ENCODE measurements at regions not wholly inside any gene's neighbourhood (a gene's known extent, or its start where the extent isn't known, plus 50 kb on each side); places are given as distances from the start of the nearest gene placed in this dataset.

- H3K27ac ChIP-seq (ENCODE audit: low read depth in 1 of 2, low read length in 1 of 2), result no peak overlapping the region
- H3K4me3 ChIP-seq (ENCODE audit: low read length in 2 of 2), result no peak overlapping the region
- no peak for DNase-seq (ENCODE audit: low read depth in 6 of 9, low spot score in 9 of 9)
- WGBS, result 97% methylated on average over 1 of the region's 1 CpG
- no peaks in the 10 kb centered on the region for H3K4me1 ChIP-seq (ENCODE audit: control insufficient read depth in 2 of 2, insufficient read depth in 2 of 2, low read length in 2 of 2)
- H3K36me3 ChIP-seq (ENCODE audit: control insufficient read depth in 2 of 2, insufficient read depth in 2 of 2, low read length in 1 of 2), result no peaks in the 10 kb centered on the region
- H3K27me3 ChIP-seq (ENCODE audit: control insufficient read depth in 2 of 2, insufficient read depth in 1 of 2, low read length in 1 of 2), result no peaks in the 10 kb centered on the region
- no peaks in the 10 kb centered on the region for H3K9me3 ChIP-seq (ENCODE audit: control insufficient read depth in 2 of 2, insufficient read depth in 1 of 2, low read length in 1 of 2)
Observed at GRCh38 chr3:159536876-159537275, 451.8 kb upstream of the IL12A start.

GRCh38 chr3:159538507-159538906 lies 450.1 kb upstream of the IL12A start:
- no peak for DNase-seq (ENCODE audit: low read depth in 6 of 9, low spot score in 9 of 9)
- H3K36me3 ChIP-seq (ENCODE audit: control insufficient read depth in 2 of 2, insufficient read depth in 2 of 2, low read length in 1 of 2), result no peaks in the 10 kb centered on the region
- no peaks in the 10 kb centered on the region for H3K27me3 ChIP-seq (ENCODE audit: control insufficient read depth in 2 of 2, insufficient read depth in 1 of 2, low read length in 1 of 2)
- H3K27ac ChIP-seq (ENCODE audit: low read depth in 1 of 2, low read length in 1 of 2), result no peak overlapping the region
- no peak overlapping the region for H3K4me3 ChIP-seq (ENCODE audit: low read length in 2 of 2)
- 83% methylated on average over 1 of the region's 1 CpG for WGBS
- no peaks in the 10 kb centered on the region for H3K9me3 ChIP-seq (ENCODE audit: control insufficient read depth in 2 of 2, insufficient read depth in 1 of 2, low read length in 1 of 2)
- H3K4me1 ChIP-seq (ENCODE audit: control insufficient read depth in 2 of 2, insufficient read depth in 2 of 2, low read length in 2 of 2), result no peaks in the 10 kb centered on the region

- DNase-seq (ENCODE audit: low read depth in 6 of 9, low spot score in 9 of 9), result no peak
- no peaks in the 10 kb centered on the region for H3K36me3 ChIP-seq (ENCODE audit: control insufficient read depth in 2 of 2, insufficient read depth in 2 of 2, low read length in 1 of 2)
- H3K27me3 ChIP-seq (ENCODE audit: control insufficient read depth in 2 of 2, insufficient read depth in 1 of 2, low read length in 1 of 2), result no peaks in the 10 kb centered on the region
- no peak overlapping the region for H3K27ac ChIP-seq (ENCODE audit: low read depth in 1 of 2, low read length in 1 of 2)
- no peaks in the 10 kb centered on the region for H3K4me1 ChIP-seq (ENCODE audit: control insufficient read depth in 2 of 2, insufficient read depth in 2 of 2, low read length in 2 of 2)
- H3K9me3 ChIP-seq (ENCODE audit: control insufficient read depth in 2 of 2, insufficient read depth in 1 of 2, low read length in 1 of 2), result no peaks in the 10 kb centered on the region
- 86% methylated on average over 2 of the region's 2 CpGs for WGBS
- no peak overlapping the region for H3K4me3 ChIP-seq (ENCODE audit: low read length in 2 of 2)
Observed at GRCh38 chr3:159540882-159541495, 447.6 kb upstream of the IL12A start.

- DNase-seq (ENCODE audit: low read depth in 6 of 9, low spot score in 9 of 9), result no peak
- Histone ChIP-seq H3K27me3 (ENCODE audit: control insufficient read depth in 2 of 2, insufficient read depth in 1 of 2, low read length in 1 of 2) (no peaks in the 10 kb centered on the region), H3K9me3 (ENCODE audit: control insufficient read depth in 2 of 2, insufficient read depth in 1 of 2, low read length in 1 of 2) (no peaks in the 10 kb centered on the region), H3K4me1 (ENCODE audit: control insufficient read depth in 2 of 2, insufficient read depth in 2 of 2, low read length in 2 of 2) (no peaks in the 10 kb centered on the region), H3K36me3 (ENCODE audit: control insufficient read depth in 2 of 2, insufficient read depth in 2 of 2, low read length in 1 of 2) (no peaks in the 10 kb centered on the region), H3K27ac (ENCODE audit: low read depth in 1 of 2, low read length in 1 of 2) (no peak overlapping the region), H3K4me3 (ENCODE audit: low read length in 2 of 2) (no peak overlapping the region)
- 92% methylated on average over 3 of the region's 3 CpGs for WGBS
Observed at GRCh38 chr3:159548675-159549335, 439.8 kb upstream of the IL12A start.

- Histone ChIP-seq H3K36me3 (ENCODE audit: control insufficient read depth in 2 of 2, insufficient read depth in 2 of 2, low read length in 1 of 2) (no peaks in the 10 kb centered on the region), H3K9me3 (ENCODE audit: control insufficient read depth in 2 of 2, insufficient read depth in 1 of 2, low read length in 1 of 2) (no peaks in the 10 kb centered on the region), H3K4me1 (ENCODE audit: control insufficient read depth in 2 of 2, insufficient read depth in 2 of 2, low read length in 2 of 2) (no peaks in the 10 kb centered on the region), H3K4me3 (ENCODE audit: low read length in 2 of 2) (no peak overlapping the region), H3K27me3 (ENCODE audit: control insufficient read depth in 2 of 2, insufficient read depth in 1 of 2, low read length in 1 of 2) (no peaks in the 10 kb centered on the region), H3K27ac (ENCODE audit: low read depth in 1 of 2, low read length in 1 of 2) (no peak overlapping the region)
- DNase-seq (ENCODE audit: low read depth in 6 of 9, low spot score in 9 of 9), result no peak
Observed at GRCh38 chr3:159555205-159555604, 433.4 kb upstream of the IL12A start.

- WGBS, result 95% methylated on average over 1 of the region's 1 CpG
- Histone ChIP-seq H3K4me1 (ENCODE audit: control insufficient read depth in 2 of 2, insufficient read depth in 2 of 2, low read length in 2 of 2) (no peaks in the 10 kb centered on the region), H3K36me3 (ENCODE audit: control insufficient read depth in 2 of 2, insufficient read depth in 2 of 2, low read length in 1 of 2) (no peaks in the 10 kb centered on the region), H3K27me3 (ENCODE audit: control insufficient read depth in 2 of 2, insufficient read depth in 1 of 2, low read length in 1 of 2) (no peaks in the 10 kb centered on the region), H3K4me3 (ENCODE audit: low read length in 2 of 2) (no peak overlapping the region), H3K9me3 (ENCODE audit: control insufficient read depth in 2 of 2, insufficient read depth in 1 of 2, low read length in 1 of 2) (no peaks in the 10 kb centered on the region), H3K27ac (ENCODE audit: low read depth in 1 of 2, low read length in 1 of 2) (no peak overlapping the region)
- DNase-seq (ENCODE audit: low read depth in 6 of 9, low spot score in 9 of 9), result no peak
Observed at GRCh38 chr3:159559771-159560170, 428.9 kb upstream of the IL12A start.

GRCh38 chr3:159560214-159560979 lies 428.2 kb upstream of the IL12A start:
- Histone ChIP-seq H3K27me3 (ENCODE audit: control insufficient read depth in 2 of 2, insufficient read depth in 1 of 2, low read length in 1 of 2) (no peaks in the 10 kb centered on the region), H3K9me3 (ENCODE audit: control insufficient read depth in 2 of 2, insufficient read depth in 1 of 2, low read length in 1 of 2) (no peaks in the 10 kb centered on the region), H3K27ac (ENCODE audit: low read depth in 1 of 2, low read length in 1 of 2) (no peak overlapping the region), H3K4me1 (ENCODE audit: control insufficient read depth in 2 of 2, insufficient read depth in 2 of 2, low read length in 2 of 2) (no peaks in the 10 kb centered on the region), H3K4me3 (ENCODE audit: low read length in 2 of 2) (no peak overlapping the region), H3K36me3 (ENCODE audit: control insufficient read depth in 2 of 2, insufficient read depth in 2 of 2, low read length in 1 of 2) (no peaks in the 10 kb centered on the region)
- 64% methylated on average over 8 of the region's 8 CpGs for WGBS
- DNase-seq (ENCODE audit: low read depth in 6 of 9, low spot score in 9 of 9), result no peak

GRCh38 chr3:159565313-159565712 lies 423.3 kb upstream of the IL12A start:
- H3K36me3 ChIP-seq (ENCODE audit: control insufficient read depth in 2 of 2, insufficient read depth in 2 of 2, low read length in 1 of 2), result no peaks in the 10 kb centered on the region
- H3K27ac ChIP-seq (ENCODE audit: low read depth in 1 of 2, low read length in 1 of 2), result no peak overlapping the region
- H3K4me3 ChIP-seq (ENCODE audit: low read length in 2 of 2), result no peak overlapping the region
- 93% methylated on average over 1 of the region's 1 CpG for WGBS
- H3K4me1 ChIP-seq (ENCODE audit: control insufficient read depth in 2 of 2, insufficient read depth in 2 of 2, low read length in 2 of 2), result no peaks in the 10 kb centered on the region
- no peak for DNase-seq (ENCODE audit: low read depth in 6 of 9, low spot score in 9 of 9)
- H3K9me3 ChIP-seq (ENCODE audit: control insufficient read depth in 2 of 2, insufficient read depth in 1 of 2, low read length in 1 of 2), result no peaks in the 10 kb centered on the region
- H3K27me3 ChIP-seq (ENCODE audit: control insufficient read depth in 2 of 2, insufficient read depth in 1 of 2, low read length in 1 of 2), result no peaks in the 10 kb centered on the region

GRCh38 chr3:159583662-159584061 lies 405.0 kb upstream of the IL12A start:
- no peaks in the 10 kb centered on the region for H3K27me3 ChIP-seq (ENCODE audit: control insufficient read depth in 2 of 2, insufficient read depth in 1 of 2, low read length in 1 of 2)
- H3K4me1 ChIP-seq (ENCODE audit: control insufficient read depth in 2 of 2, insufficient read depth in 2 of 2, low read length in 2 of 2), result no peaks in the 10 kb centered on the region
- H3K27ac ChIP-seq (ENCODE audit: low read depth in 1 of 2, low read length in 1 of 2), result no peak overlapping the region
- no peaks in the 10 kb centered on the region for H3K9me3 ChIP-seq (ENCODE audit: control insufficient read depth in 2 of 2, insufficient read depth in 1 of 2, low read length in 1 of 2)
- H3K36me3 ChIP-seq (ENCODE audit: control insufficient read depth in 2 of 2, insufficient read depth in 2 of 2, low read length in 1 of 2), result no peaks in the 10 kb centered on the region
- 92% methylated on average over 3 of the region's 3 CpGs for WGBS
- no peak overlapping the region for H3K4me3 ChIP-seq (ENCODE audit: low read length in 2 of 2)
- DNase-seq (ENCODE audit: low read depth in 6 of 9, low spot score in 9 of 9), result no peak

Data from thymus (tissue), 11 donors.